ENCODE measurements at regions not wholly inside any gene's neighbourhood (a gene's known extent, or its start where the extent isn't known, plus 50 kb on each side); places are given as distances from the start of the nearest gene placed in this dataset.

GRCh38 chr9:24488896-24489295 lies 56.8 kb downstream of the IZUMO3 start:
- DNase-seq (ENCODE audit: low spot score) = no peak
- no peak for FAIRE-seq

GRCh38 chr9:24487946-24488345 lies 57.8 kb downstream of the IZUMO3 start:
- FAIRE-seq (no peak), DNase-seq (ENCODE audit: low spot score) (no peak)

- FAIRE-seq (no peak), DNase-seq (ENCODE audit: low spot score) (no peak)
Observed at GRCh38 chr9:24487250-24487861, 58.3 kb downstream of the IZUMO3 start.

- FAIRE-seq = no peak
- peak; percentile 3 for DNase-seq (ENCODE audit: low spot score)
Observed at GRCh38 chr9:24479361-24480059, 66.2 kb downstream of the IZUMO3 start.

- FAIRE-seq = no peak
Observed at GRCh38 chr9:24464319-24464951, 81.3 kb downstream of the IZUMO3 start.

GRCh38 chr9:24462951-24463350 lies 82.7 kb downstream of the IZUMO3 start:
- DNase-seq (ENCODE audit: low spot score) (no peak), FAIRE-seq (no peak)

More at GRCh38 chr9:24464319-24464951, 81.3 kb downstream of the IZUMO3 start:
- DNase-seq (ENCODE audit: low spot score) = peak; percentile 36

GRCh38 chr9:24460781-24461180 lies 84.9 kb downstream of the IZUMO3 start:
- no peak for DNase-seq (ENCODE audit: low spot score)
- FAIRE-seq = no peak

- DNase-seq (ENCODE audit: low spot score) = no peak
- FAIRE-seq = no peak
Observed at GRCh38 chr9:24459953-24460352, 85.7 kb downstream of the IZUMO3 start.

- FAIRE-seq = no peak
Observed at GRCh38 chr9:24451346-24451745, 94.4 kb downstream of the IZUMO3 start.

GRCh38 chr9:24449976-24450375 lies 95.7 kb downstream of the IZUMO3 start:
- DNase-seq (ENCODE audit: low spot score) (no peak), FAIRE-seq (no peak)

More at GRCh38 chr9:24451346-24451745, 94.4 kb downstream of the IZUMO3 start:
- no peak for DNase-seq (ENCODE audit: low spot score)

- no peak for DNase-seq (ENCODE audit: low spot score)
- no peak for FAIRE-seq
Observed at GRCh38 chr9:24439456-24439855, 106.2 kb downstream of the IZUMO3 start.

- no peak for DNase-seq (ENCODE audit: low spot score)
- no peak for FAIRE-seq
Observed at GRCh38 chr9:24438876-24439275, 106.8 kb downstream of the IZUMO3 start.

GRCh38 chr9:24436761-24437160 lies 108.9 kb downstream of the IZUMO3 start:
- DNase-seq (ENCODE audit: low spot score) (peak; percentile 18), FAIRE-seq (no peak)

GRCh38 chr9:24434183-24434582 lies 111.5 kb downstream of the IZUMO3 start:
- FAIRE-seq (no peak), DNase-seq (ENCODE audit: low spot score) (no peak)

GRCh38 chr9:24416136-24416535 lies 129.6 kb downstream of the IZUMO3 start:
- FAIRE-seq = no peak
- no peak for DNase-seq (ENCODE audit: low spot score)

GRCh38 chr9:24413651-24414050 lies 132.0 kb downstream of the IZUMO3 start:
- DNase-seq (ENCODE audit: low spot score) = peak; percentile 14
- no peak for FAIRE-seq

GRCh38 chr9:24398466-24398865 lies 147.2 kb downstream of the IZUMO3 start:
- DNase-seq (ENCODE audit: low spot score) (peak; percentile 8), FAIRE-seq (no peak)

- FAIRE-seq (no peak), DNase-seq (ENCODE audit: low spot score) (no peak)
Observed at GRCh38 chr9:24391095-24391494, 154.6 kb downstream of the IZUMO3 start.

- FAIRE-seq (no peak), DNase-seq (ENCODE audit: low spot score) (no peak)
Observed at GRCh38 chr9:24385077-24385476, 160.6 kb downstream of the IZUMO3 start.

GRCh38 chr9:24382566-24382965 lies 163.1 kb downstream of the IZUMO3 start:
- DNase-seq (ENCODE audit: low spot score) (no peak), FAIRE-seq (no peak)

- FAIRE-seq (no peak), DNase-seq (ENCODE audit: low spot score) (no peak)
Observed at GRCh38 chr9:24381205-24381604, 164.5 kb downstream of the IZUMO3 start.

- no peak for DNase-seq (ENCODE audit: low spot score)
Observed at GRCh38 chr9:24359046-24359445, 186.7 kb downstream of the IZUMO3 start.

GRCh38 chr9:24351973-24352372 lies 193.7 kb downstream of the IZUMO3 start:
- FAIRE-seq = no peak
- DNase-seq (ENCODE audit: low spot score) = no peak

More at GRCh38 chr9:24359046-24359445, 186.7 kb downstream of the IZUMO3 start:
- FAIRE-seq = no peak
